ENCODE measurements at regions not wholly inside any gene's neighbourhood (a gene's known extent, or its start where the extent isn't known, plus 50 kb on each side); places are given as distances from the start of the nearest gene placed in this dataset.

- TF ChIP-seq CTCF (IDR thresholded peaks at IDR 0.05) (no peak), EP300 (IDR thresholded peaks at IDR 0.05) (no peak)
These were observed 190.8 kb upstream of the GEMIN8 start for GRCh38 chrX:14220386-14220944.

Data from esophagus muscularis mucosa (tissue), 3 donors.